Ishikawa (cell line): ENCODE measurements at regions not wholly inside any gene's neighbourhood (a gene's known extent, or its start where the extent isn't known, plus 50 kb on each side); places are given as distances from the start of the nearest gene placed in this dataset.

Source experiments
- CEBPB ChIP-seq: IDR thresholded peaks from 2 replicates; pipeline ENCODE4 v1.6.1; 2012
- CREB1 ChIP-seq: IDR thresholded peaks from 2 replicates; pipeline ENCODE4 v1.6.1; 2012; ENCODE audit warnings: low read depth
- EGR1 ChIP-seq: IDR thresholded peaks from 2 replicates; pipeline ENCODE4 v1.6.1; 2012
- EP300 ChIP-seq: IDR thresholded peaks from 2 replicates; pipeline ENCODE4 v1.6.1; 2012; ENCODE audit warnings: borderline replicate concordance
- FOXM1 ChIP-seq: IDR thresholded peaks from 2 replicates; pipeline ENCODE4 v1.6.1; 2012; ENCODE audit warnings: low read depth, borderline replicate concordance
- MAX ChIP-seq: IDR thresholded peaks from 2 replicates; pipeline ENCODE4 v1.6.1; 2012
- NFIC ChIP-seq: IDR thresholded peaks from 2 replicates; pipeline ENCODE4 v1.6.1; 2012
- RAD21 ChIP-seq: IDR thresholded peaks from 2 replicates; pipeline ENCODE4 v1.6.1; 2012; ENCODE audit warnings: low read depth
- REST ChIP-seq: IDR thresholded peaks from 2 replicates; pipeline ENCODE4 v1.6.1; 2012; ENCODE audit warnings: low read depth, mild to moderate bottlenecking
- TCF12 ChIP-seq: IDR thresholded peaks from 2 replicates; pipeline ENCODE4 v1.6.1; 2012; ENCODE audit warnings: low read depth
- TEAD4 ChIP-seq: IDR thresholded peaks from 2 replicates; pipeline ENCODE4 v1.6.1; 2012
- USF1 ChIP-seq: IDR thresholded peaks from 2 replicates; pipeline ENCODE4 v1.6.1; 2012
- YY1 ChIP-seq: IDR thresholded peaks from 2 replicates; pipeline ENCODE4 v1.6.1; 2012; ENCODE audit warnings: low read depth
- ZBTB7A ChIP-seq: IDR thresholded peaks from 2 replicates; pipeline ENCODE4 v1.6.1; 2012; ENCODE audit warnings: low read depth

- TF ChIP-seq NFIC (no peak), MAX (no peak), YY1 (no peak), CREB1 (no peak), EP300 (no peak), RAD21 (no peak), REST (no peak), TEAD4 (no peak), CEBPB (no peak), EGR1 (no peak), FOXM1 (no peak), ZBTB7A (no peak), TCF12 (no peak), USF1 (no peak)
These were observed 157.7 kb downstream of the WNT7A start for GRCh38 chr3:13722178-13722577.
